ENCODE measurements at regions not wholly inside any gene's neighbourhood (a gene's known extent, or its start where the extent isn't known, plus 50 kb on each side); places are given as distances from the start of the nearest gene placed in this dataset.

DNA sequence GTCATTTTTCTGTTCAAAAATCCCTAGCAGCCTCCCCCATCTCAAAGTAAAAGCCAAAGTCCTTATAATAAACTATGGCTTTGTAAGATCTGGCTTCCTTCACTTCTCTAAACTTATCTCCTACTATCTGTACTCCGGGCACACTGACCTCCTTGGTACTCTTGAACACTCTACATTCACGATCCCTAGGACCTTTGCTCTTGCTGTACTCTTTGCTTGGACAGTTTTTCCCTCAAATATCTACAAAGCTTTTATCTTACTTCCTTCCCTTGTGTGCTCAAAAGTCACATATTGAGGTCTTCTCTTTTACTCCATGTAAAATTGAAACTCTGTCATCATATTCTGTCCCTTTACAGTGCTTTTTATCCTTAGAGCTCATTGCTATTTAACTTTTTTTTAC lies 616.6 kb downstream of the IRS1 start:
- no peak overlapping the region for H3K27ac ChIP-seq

DNA sequence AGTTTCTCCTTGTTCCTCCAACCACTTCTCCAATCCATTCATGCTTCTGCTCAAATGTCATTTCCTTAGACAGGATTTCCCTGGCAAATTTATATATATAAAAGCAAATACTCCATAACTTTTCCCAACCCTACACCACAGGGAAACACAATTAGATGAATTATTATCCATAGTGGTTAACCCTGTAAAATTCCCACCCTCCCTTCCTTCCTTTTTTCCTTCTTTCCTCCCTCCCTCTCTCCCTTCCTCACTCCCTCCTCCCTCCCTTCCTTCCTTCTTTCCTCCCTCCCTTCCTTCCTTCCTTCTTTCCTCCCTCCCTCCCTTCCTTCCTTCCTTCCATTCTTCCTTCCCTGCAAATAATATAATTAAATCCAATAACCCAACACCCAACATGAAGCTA lies 617.7 kb downstream of the IRS1 start:
- TF ChIP-seq CTCF (conservative IDR thresholded peaks at IDR 0.05): no peak
- no peak overlapping the region for H3K27ac ChIP-seq

More for the DNA sequence above, 616.6 kb downstream of the IRS1 start:
- no peak for TF ChIP-seq CTCF (conservative IDR thresholded peaks at IDR 0.05)

- no peak overlapping the region for H3K27ac ChIP-seq
- TF ChIP-seq CTCF (conservative IDR thresholded peaks at IDR 0.05): no peak
Measured at GRCh38 chr2:226180281-226180884, 619.2 kb downstream of the IRS1 start.

DNA sequence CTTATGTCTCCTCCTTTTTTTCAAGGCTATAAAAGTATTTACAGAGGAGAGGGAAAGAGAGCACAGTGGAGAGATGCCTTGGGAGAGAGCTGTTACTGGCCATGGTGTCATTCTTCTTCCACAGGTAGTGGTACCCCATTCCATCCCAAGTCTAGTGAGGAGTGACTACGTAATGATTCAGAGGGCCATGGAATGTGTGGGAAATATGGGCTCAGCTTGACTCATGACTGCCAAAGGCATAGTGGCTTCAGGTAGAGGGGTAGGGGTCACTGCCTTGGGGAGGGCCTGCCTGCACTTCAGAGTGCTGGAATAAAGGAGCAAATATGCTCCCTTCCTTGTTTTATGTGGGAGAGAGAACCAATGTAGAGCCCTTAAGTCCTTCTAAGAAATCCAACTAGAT lies 620.6 kb downstream of the IRS1 start:
- TF ChIP-seq CTCF (conservative IDR thresholded peaks at IDR 0.05): no peak
- H3K27ac ChIP-seq: no peak overlapping the region

GRCh38 chr2:226176283-226176984 lies 623.2 kb downstream of the IRS1 start:
- H3K27ac ChIP-seq: no peak overlapping the region
- TF ChIP-seq CTCF (conservative IDR thresholded peaks at IDR 0.05): no peak

GRCh38 chr2:226174390-226174789 lies 625.2 kb downstream of the IRS1 start:
- H3K27ac ChIP-seq: no peak overlapping the region
- no peak for TF ChIP-seq CTCF (conservative IDR thresholded peaks at IDR 0.05)

- no peak for TF ChIP-seq CTCF (conservative IDR thresholded peaks at IDR 0.05)
- H3K27ac ChIP-seq: no peak overlapping the region
Measured at GRCh38 chr2:226172939-226173338, 626.7 kb downstream of the IRS1 start.

Measured in VCaP (cell line).